Thoracic aorta (tissue), 2 donors: ENCODE measurements at regions not wholly inside any gene's neighbourhood (a gene's known extent, or its start where the extent isn't known, plus 50 kb on each side); places are given as distances from the start of the nearest gene placed in this dataset.

ENCODE experiments used
- ATAC-seq: fragments of 150-250 bp; one replicate; pipeline ENCODE4 v1.8.0; 2017; ENCODE audit warnings: low read depth; ENCODE audit not compliant: insufficient number of reproducible peaks, low FRiP score
- DNase-seq: peaks from one replicate; pipeline ENCODE4 v3.0.0-alpha.2; 2020; ENCODE audit warnings: low spot score
- H3K27ac ChIP-seq, 2 donors: fragments of 200-600 bp; sonication (generic); 1 replicate in 1 of 2; 2 replicates in 1 of 2; pipeline ENCODE4 v1.5.1; 2016; ENCODE audit warnings: mild to moderate bottlenecking in 2 of 2, moderate library complexity in 2 of 2
- H3K27me3 ChIP-seq: fragments of 200-600 bp; sonication (generic); replicated peaks from 2 replicates; pipeline ENCODE4 v1.6.0; 2016; ENCODE audit warnings: mild to moderate bottlenecking; ENCODE audit not compliant: insufficient read depth
- H3K36me3 ChIP-seq: fragments of 200-600 bp; sonication (generic); one replicate; pipeline ENCODE4 v1.5.1; 2016
- H3K4me1 ChIP-seq, 2 donors: fragments of 200-600 bp; sonication (generic); 1 replicate in 1 of 2; 2 replicates in 1 of 2; pipeline versions ENCODE4 v1.5.1 to v1.6.0; 2016; ENCODE audit warnings: low read depth in 2 of 2, mild to moderate bottlenecking in 1 of 2; ENCODE audit not compliant: control insufficient read depth in 1 of 2
- H3K4me3 ChIP-seq: fragments of 200-600 bp; sonication (generic); 2 replicates; pipeline ENCODE4 v1.5.1; 2016; ENCODE audit warnings: mild to moderate bottlenecking
- H3K9me3 ChIP-seq: fragments of 200-600 bp; sonication (generic); 2 replicates; pipeline ENCODE4 v1.5.1; 2016
- TF ChIP-seq, protein P1 (sequence below): fragments of 200-600 bp; sonication (generic); IDR thresholded peaks from one replicate; pipeline ENCODE4 v1.5.1; 2019; ENCODE audit warnings: antibody characterized with exemption

DNA sequence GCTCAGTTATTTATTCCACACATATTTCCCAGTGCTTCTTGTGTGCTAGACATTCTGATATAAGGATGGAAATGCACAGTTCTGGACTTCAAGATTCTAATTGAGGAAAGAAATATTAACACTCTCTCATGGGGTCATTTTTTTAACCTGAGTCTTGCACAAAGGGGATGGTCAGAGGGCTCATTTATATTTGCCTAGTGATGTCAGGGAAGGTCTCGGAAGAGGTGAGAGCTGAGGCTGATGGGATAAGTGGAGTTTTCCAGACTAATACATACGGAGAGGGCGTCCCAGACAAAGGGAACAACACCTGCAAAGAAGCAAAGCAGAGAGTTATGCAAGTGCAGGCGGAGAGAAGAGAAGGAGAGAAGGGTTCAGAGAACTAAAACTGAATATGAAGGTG, 1304.6 kb upstream of the TENM4 start:
- ATAC-seq (no peak), DNase-seq (no peak)
- Histone ChIP-seq H3K4me1 (no peaks in the 10 kb centered on the region), H3K36me3 (no peaks in the 10 kb centered on the region), H3K4me3 (no peak overlapping the region), H3K27me3 (no peaks in the 10 kb centered on the region), H3K9me3 (no peaks in the 10 kb centered on the region), H3K27ac (no peak overlapping the region)
- TF ChIP-seq, protein P1, sequence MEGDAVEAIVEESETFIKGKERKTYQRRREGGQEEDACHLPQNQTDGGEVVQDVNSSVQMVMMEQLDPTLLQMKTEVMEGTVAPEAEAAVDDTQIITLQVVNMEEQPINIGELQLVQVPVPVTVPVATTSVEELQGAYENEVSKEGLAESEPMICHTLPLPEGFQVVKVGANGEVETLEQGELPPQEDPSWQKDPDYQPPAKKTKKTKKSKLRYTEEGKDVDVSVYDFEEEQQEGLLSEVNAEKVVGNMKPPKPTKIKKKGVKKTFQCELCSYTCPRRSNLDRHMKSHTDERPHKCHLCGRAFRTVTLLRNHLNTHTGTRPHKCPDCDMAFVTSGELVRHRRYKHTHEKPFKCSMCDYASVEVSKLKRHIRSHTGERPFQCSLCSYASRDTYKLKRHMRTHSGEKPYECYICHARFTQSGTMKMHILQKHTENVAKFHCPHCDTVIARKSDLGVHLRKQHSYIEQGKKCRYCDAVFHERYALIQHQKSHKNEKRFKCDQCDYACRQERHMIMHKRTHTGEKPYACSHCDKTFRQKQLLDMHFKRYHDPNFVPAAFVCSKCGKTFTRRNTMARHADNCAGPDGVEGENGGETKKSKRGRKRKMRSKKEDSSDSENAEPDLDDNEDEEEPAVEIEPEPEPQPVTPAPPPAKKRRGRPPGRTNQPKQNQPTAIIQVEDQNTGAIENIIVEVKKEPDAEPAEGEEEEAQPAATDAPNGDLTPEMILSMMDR = no peak

DNA sequence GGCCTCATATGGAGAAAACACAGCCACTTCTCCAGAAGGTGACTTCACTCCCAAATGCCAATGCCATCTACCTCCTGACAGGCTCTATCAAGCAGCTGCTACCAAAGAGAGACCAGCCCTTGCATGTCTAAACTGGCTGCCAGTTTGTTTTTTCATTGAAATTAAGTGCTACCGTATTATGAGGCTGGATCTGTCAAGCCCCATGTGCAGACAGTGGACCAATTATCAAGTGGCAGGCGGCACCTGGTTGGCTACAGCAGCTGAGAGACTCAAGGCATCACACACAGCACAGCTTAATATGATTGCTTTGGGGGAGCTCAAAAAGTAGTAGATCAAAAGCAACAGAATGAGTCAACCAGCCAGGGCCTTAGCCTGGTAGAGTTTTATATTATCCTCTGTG, 1293.0 kb upstream of the TENM4 start:
- TF ChIP-seq, protein P1 = no peak
- Histone ChIP-seq H3K36me3 (no peaks in the 10 kb centered on the region), H3K4me1 (no peaks in the 10 kb centered on the region), H3K4me3 (no peak overlapping the region), H3K27ac (no peak overlapping the region), H3K27me3 (no peaks in the 10 kb centered on the region), H3K9me3 (no peaks in the 10 kb centered on the region)
- DNase-seq (no peak), ATAC-seq (no peak)

DNA sequence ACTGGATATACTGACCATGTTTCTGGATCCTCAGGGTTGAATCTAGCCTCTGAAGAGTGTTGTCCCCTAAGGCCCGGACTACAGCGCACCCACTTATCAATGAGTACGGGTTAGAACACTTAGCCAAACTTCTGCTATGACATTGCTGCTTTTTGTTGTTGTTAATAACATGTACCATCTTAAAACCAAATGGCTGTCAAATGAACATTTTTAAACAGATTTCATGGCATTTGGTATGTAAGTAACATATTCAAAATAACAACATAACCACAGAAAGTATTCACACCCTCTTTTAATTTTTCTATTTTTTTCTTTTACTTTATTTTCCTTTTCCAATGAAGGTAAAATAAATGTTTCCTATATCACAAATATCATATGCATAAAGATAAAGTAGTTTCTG, 1292.5 kb upstream of the TENM4 start:
- TF ChIP-seq, protein P1 = no peak
- Histone ChIP-seq H3K9me3 (no peaks in the 10 kb centered on the region), H3K4me1 (no peaks in the 10 kb centered on the region), H3K27me3 (no peaks in the 10 kb centered on the region), H3K4me3 (no peak overlapping the region), H3K36me3 (no peaks in the 10 kb centered on the region), H3K27ac (no peak overlapping the region)
- DNase-seq (no peak), ATAC-seq (no peak)

DNA sequence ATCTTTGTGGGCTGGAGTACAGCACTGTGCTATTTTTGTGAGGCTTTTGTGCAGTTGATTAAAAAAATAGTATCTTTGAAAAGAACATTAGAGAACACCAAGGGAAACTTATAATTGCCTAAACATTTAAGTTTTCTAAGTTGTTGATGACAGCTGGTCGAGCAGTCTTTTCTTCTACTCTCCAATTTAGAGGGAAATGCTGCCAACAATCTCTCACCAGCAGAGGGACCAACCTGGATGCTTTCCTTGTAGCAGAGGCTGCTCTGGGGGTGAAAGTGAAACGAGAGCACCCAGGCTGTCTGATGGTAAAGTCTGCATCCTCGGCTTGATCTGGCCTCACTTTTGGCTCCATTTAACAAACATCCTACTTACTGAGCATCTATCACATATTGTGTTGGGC, 1286.5 kb upstream of the TENM4 start:
- H3K36me3 ChIP-seq = no peaks in the 10 kb centered on the region
- H3K4me1 ChIP-seq = no peaks in the 10 kb centered on the region
- no peaks in the 10 kb centered on the region for H3K27me3 ChIP-seq
- no peak overlapping the region for H3K27ac ChIP-seq
- TF ChIP-seq, protein P1 = no peak
- no peaks in the 10 kb centered on the region for H3K9me3 ChIP-seq
- ATAC-seq (no peak), DNase-seq (no peak)
- H3K4me3 ChIP-seq = no peak overlapping the region

DNA sequence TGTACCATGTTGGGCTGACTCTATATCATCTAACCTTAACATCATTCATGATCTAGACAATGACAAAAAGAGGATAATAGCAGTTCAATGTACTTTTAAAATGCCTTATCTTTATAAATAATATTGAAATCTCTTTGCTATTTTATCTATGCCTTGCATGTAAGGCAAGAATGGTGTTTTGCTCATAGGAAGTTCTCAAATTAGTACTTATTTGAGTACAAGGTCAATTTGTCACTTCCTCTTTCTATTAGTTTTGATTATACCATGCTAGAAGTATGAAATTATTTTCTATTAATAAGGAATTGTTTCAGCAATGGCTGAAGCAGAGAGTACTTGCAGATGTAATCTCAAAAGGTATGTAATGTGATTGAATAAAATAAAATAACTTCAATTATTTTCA, 1285.4 kb upstream of the TENM4 start:
- no peak for DNase-seq

More for the DNA sequence above, 1285.4 kb upstream of the TENM4 start:
- Histone ChIP-seq H3K4me1 (no peaks in the 10 kb centered on the region), H3K9me3 (no peaks in the 10 kb centered on the region), H3K27me3 (no peaks in the 10 kb centered on the region), H3K36me3 (no peaks in the 10 kb centered on the region), H3K4me3 (no peak overlapping the region), H3K27ac (no peak overlapping the region)
- no peak for ATAC-seq
- TF ChIP-seq, protein P1 = no peak
